ENCODE measurements at regions not wholly inside any gene's neighbourhood (a gene's known extent, or its start where the extent isn't known, plus 50 kb on each side); places are given as distances from the start of the nearest gene placed in this dataset.

DNA sequence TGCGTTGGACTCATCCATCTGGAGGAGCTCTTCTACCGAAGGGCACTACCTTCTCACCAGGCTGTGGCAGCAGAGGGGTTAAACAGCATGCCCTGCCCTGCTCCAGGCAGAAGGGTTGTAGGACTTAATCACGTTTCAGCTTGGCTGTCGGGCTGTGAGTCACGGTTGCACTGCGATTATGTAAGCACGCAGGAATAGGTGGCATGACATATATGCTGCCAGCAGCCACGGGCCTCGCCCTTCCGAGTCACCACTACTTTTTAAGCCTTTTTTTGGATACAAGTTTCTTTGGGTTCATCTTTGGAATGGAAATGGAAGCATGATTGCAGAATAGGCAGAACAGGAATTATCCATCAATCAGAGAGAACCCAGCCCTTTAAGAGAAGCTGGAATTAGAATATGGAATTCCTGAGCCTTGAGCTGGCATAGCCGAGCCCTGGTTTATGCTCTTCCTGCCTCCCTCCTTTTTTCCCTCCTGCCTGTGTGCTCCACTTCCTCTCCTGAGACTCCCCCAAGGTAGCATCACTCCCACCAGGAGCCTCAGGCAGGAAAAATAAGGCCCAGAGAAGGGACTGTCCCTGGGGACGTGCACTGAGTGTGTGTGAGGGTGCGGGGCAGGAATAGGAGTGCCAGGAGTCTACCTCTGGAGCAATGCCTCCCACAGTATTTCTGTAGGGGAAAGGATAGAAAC is 86.8 kb downstream of the SEMA4F start:
- H3K4me3 ChIP-seq (ENCODE audit: low read length), result no peak overlapping the region
- TF ChIP-seq, protein P1, sequence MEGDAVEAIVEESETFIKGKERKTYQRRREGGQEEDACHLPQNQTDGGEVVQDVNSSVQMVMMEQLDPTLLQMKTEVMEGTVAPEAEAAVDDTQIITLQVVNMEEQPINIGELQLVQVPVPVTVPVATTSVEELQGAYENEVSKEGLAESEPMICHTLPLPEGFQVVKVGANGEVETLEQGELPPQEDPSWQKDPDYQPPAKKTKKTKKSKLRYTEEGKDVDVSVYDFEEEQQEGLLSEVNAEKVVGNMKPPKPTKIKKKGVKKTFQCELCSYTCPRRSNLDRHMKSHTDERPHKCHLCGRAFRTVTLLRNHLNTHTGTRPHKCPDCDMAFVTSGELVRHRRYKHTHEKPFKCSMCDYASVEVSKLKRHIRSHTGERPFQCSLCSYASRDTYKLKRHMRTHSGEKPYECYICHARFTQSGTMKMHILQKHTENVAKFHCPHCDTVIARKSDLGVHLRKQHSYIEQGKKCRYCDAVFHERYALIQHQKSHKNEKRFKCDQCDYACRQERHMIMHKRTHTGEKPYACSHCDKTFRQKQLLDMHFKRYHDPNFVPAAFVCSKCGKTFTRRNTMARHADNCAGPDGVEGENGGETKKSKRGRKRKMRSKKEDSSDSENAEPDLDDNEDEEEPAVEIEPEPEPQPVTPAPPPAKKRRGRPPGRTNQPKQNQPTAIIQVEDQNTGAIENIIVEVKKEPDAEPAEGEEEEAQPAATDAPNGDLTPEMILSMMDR (conservative IDR thresholded peaks at IDR 0.05; ENCODE audit: low read length), result peak; percentile 4; the same call in 1 of the 2 replicates
- peak; percentile 97 for DNase-seq (ENCODE audit: low read depth)

DNA sequence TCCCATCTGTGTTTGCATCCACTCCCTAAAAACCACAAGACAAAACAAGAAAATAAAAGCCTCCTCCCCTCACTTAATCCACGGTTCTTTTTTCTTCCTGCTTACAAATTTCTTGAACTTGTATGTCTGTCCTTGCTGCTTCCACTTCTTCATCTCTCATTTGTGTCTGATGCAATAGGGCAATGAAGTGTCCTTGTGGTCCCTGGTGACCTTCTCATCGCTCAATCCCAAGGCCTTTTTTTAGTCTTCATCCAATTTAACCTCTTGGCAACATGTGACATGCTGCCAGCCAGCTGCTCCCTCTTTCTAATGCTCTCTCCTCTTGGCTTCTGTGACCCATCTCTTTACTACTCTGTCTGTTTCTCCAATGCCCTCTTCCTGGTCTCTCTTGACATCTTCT is 87.6 kb downstream of the SEMA4F start:
- TF ChIP-seq, protein P1 (conservative IDR thresholded peaks at IDR 0.05; ENCODE audit: low read length), result no peak
- no peak overlapping the region for H3K4me3 ChIP-seq (ENCODE audit: low read length)
- DNase-seq (ENCODE audit: low read depth), result no peak

DNA sequence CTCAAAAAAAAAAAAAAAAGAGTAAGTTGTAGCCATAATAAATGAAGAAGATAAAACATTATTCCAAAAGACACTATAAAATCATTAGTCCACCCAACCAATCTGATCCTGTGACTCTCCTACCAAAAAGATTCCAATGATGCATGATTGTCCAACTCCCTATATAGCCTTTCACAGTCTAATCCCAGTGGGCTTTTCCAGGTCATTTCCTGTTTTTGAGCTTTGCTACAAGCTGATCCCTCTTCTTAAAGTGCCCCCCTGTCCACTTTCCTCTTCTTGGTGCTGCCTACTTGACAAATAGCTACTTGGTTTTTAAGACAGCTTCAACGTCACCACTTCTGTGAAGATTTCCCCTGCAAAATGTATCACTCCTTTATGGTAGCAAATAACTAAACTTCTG is 88.4 kb downstream of the SEMA4F start:
- DNase-seq (ENCODE audit: low read depth), result no peak
- TF ChIP-seq, protein P1 (conservative IDR thresholded peaks at IDR 0.05; ENCODE audit: low read length), result no peak
- no peak overlapping the region for H3K4me3 ChIP-seq (ENCODE audit: low read length)

DNA sequence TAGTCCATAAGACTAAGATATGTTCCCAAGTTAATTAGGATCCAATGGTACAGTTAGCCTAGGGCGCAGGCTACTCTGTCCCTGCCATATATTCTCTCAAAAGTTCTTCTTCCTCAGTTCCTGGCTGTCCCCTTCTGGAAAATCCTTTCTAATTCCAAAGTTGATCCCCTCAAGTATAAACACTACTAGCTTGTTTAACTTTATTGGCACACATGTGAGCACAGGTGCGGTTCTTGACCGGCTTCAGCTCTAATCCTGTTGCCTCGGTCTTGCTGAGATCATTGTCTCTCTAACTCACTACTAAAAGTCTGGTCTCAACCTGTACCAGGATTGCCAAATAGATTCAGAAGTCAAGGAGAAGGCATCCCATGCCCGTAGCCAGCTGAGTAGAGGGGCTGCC is 89.0 kb downstream of the SEMA4F start:
- TF ChIP-seq, protein P1 (conservative IDR thresholded peaks at IDR 0.05; ENCODE audit: low read length), result no peak
- no peak overlapping the region for H3K4me3 ChIP-seq (ENCODE audit: low read length)

DNA sequence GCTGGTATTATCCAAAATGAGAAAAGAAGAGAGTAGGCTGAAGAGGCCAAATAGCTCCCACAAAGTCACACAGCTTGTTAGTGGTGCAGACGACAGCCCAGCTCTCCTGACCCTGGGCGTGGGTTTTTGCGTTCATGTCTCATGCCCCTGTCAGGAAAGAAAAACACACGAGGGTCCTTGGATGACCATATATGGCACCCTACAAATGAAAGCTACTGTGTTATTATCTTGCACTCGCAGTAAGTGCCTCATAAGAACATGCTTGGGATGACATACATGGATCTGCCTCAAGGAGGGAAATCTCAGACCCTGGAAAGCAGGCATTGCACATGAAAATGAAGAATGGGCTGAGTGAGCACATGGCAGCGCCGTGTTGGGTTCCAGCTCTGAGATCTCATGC is 89.7 kb downstream of the SEMA4F start:
- H3K4me3 ChIP-seq (ENCODE audit: low read length), result no peak overlapping the region
- DNase-seq (ENCODE audit: low read depth), result no peak
- TF ChIP-seq, protein P1 (conservative IDR thresholded peaks at IDR 0.05; ENCODE audit: low read length), result no peak

More for the DNA sequence above, 89.0 kb downstream of the SEMA4F start:
- DNase-seq (ENCODE audit: low read depth), result no peak

DNA sequence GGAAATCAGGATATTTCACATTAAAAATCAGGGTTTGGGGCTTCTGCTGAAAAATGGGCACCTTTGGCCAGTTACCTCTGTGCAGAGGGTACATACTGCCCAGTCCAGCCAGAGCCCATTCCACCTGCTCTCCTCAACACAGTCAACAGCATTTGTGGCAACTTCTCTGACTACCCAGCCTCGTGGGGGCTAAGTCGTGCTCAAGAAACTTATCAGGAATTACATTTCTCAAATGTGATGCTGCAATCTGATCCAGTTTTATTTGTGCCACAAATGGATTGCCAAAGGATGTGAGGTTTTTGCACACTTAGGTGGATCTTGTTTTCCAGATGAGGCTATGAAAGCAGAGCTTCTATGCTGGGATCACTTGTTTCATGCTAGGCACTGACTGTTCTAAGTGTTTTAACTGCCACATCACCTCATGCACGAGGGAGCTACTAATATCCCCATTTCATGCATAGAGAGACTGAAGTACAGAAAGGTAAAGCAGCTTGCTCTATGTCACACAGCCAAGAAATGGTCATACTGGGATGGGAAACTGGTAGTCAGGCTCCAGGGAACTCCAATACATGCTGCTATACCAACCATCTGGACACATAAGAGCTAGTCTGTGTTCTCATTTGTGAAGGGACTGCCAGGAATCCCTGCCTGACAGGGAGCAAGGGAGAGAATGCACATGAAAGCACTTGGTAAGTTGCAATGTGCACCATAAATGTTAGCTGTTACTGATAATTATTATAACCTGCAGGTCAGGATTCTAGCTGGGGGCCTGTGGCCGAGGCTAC is 89.0 kb upstream of the HK2 start:
- TF ChIP-seq, protein P1 (conservative IDR thresholded peaks at IDR 0.05; ENCODE audit: low read length), result no peak
- DNase-seq (ENCODE audit: low read depth), result no peak
- no peak overlapping the region for H3K4me3 ChIP-seq (ENCODE audit: low read length)

DNA sequence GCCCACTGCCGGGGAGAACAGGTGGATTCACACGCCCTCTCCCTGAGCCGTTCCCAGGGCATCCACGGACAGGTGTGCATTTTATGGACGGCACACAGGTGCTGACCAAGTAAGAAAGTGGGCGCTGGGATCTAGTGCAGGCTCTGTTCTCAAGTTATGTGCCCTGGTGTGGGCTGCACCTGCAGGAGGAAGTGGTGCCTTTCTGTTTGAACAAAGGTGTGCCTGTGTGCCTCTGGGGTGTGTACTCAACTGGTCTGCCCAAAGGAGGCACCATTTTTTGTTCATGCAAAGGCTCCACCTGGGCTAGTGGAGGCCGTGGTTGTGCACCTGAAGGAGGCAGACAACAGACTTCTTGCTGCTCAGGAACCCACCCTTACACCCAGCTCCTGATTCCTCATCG is 88.2 kb upstream of the HK2 start:
- DNase-seq (ENCODE audit: low read depth), result no peak
- H3K4me3 ChIP-seq (ENCODE audit: low read length), result no peak overlapping the region
- TF ChIP-seq, protein P1 (conservative IDR thresholded peaks at IDR 0.05; ENCODE audit: low read length), result no peak

Data from AG10803 (cell line).